B cell (primary cell): ENCODE measurements at regions not wholly inside any gene's neighbourhood (a gene's known extent, or its start where the extent isn't known, plus 50 kb on each side); places are given as distances from the start of the nearest gene placed in this dataset.

ENCODE experiments used
- ATAC-seq: fragments of 200-7000 bp; cut with Tn5 transposase; one replicate; pipeline ENCODE4 v1.10.0; 2021; ENCODE audit warnings: low read depth, mild to moderate bottlenecking, moderate number of reproducible peaks, moderate library complexity
- CTCF ChIA-PET: fragments of 350-600 bp; sonication (Branson Sonifier 250); formaldehyde crosslinking; loops from one replicate; lab custom pipeline; 2021; ENCODE audit warnings: antibody characterized with exemption, inconsistent platforms; lab: Charles Lee
- POLR2A ChIA-PET: fragments of 350-600 bp; sonication (Branson Sonifier 250); formaldehyde crosslinking; loops from one replicate; lab custom pipeline; 2021; ENCODE audit warnings: antibody characterized with exemption; lab: Charles Lee
- DNase-seq: peaks from one replicate; pipeline ENCODE4 v3.0.0; 2013
- H2AFZ ChIP-seq: 2 replicates; pipeline ENCODE4 v1.6.1; 2012; ENCODE audit warnings: mild to moderate bottlenecking, low read depth, low read length; ENCODE audit not compliant: insufficient read depth, poor library complexity, severe bottlenecking
- H3K27ac ChIP-seq, 2 donors: 1 replicate in 1 of 2; 2 replicates in 1 of 2; pipeline ENCODE4 v1.5.1; 2012 to 2013; ENCODE audit warnings: low read length in 2 of 2, mild to moderate bottlenecking in 2 of 2, moderate library complexity in 1 of 2
- H3K27me3 ChIP-seq, 4 experiments: fragments of 200-600 bp in 1 of 4; sonication (generic) in 1 of 4; replicated peaks in 1 of 4; 1 replicate in 2 of 4; 2 replicates in 2 of 4; pipeline versions ENCODE4 v1.6.1 to v1.7.0; 2013 to 2016; ENCODE audit warnings: low read length in 3 of 4, mild to moderate bottlenecking in 2 of 4, mixed read lengths in 1 of 4, moderate library complexity in 1 of 4; ENCODE audit not compliant: insufficient read depth in 4 of 4, control insufficient read depth in 3 of 4; ENCODE audit errors: control extremely low read depth in 1 of 4
- H3K36me3 ChIP-seq, 2 experiments: replicated peaks in 1 of 2; 1 replicate in 1 of 2; 2 replicates in 1 of 2; pipeline versions ENCODE4 v1.6.1 to v1.7.1; 2013; ENCODE audit warnings: low read length in 1 of 2; ENCODE audit not compliant: insufficient read depth in 2 of 2, control insufficient read depth in 1 of 2; ENCODE audit errors: control extremely low read depth in 1 of 2, extremely low read depth in 1 of 2
- H3K4me1 ChIP-seq, 2 donors: fragments of 200-600 bp in 1 of 2; sonication (generic) in 1 of 2; 1 replicate in 1 of 2; 2 replicates in 1 of 2; pipeline versions ENCODE4 v1.5.1 to v1.6.1; 2013 to 2017; ENCODE audit warnings: low read length in 2 of 2; ENCODE audit not compliant: control insufficient read depth in 2 of 2, insufficient read depth in 2 of 2
- H3K4me2 ChIP-seq: replicated peaks from 2 replicates; pipeline ENCODE3; 2012; ENCODE audit warnings: mild to moderate bottlenecking, low read depth, low read length; ENCODE audit not compliant: poor library complexity, severe bottlenecking
- H3K4me3 ChIP-seq, 5 experiments: fragments of 200-600 bp in 1 of 5; sonication (generic) in 1 of 5; 1 replicate in 3 of 5; 2 replicates in 2 of 5; pipeline versions ENCODE4 v1.5.1 to v1.7.0; 2011 to 2016; ENCODE audit warnings: low read length in 4 of 5, mild to moderate bottlenecking in 4 of 5, low read depth in 2 of 5, control low read depth in 1 of 5, moderate library complexity in 1 of 5; ENCODE audit not compliant: insufficient read depth in 1 of 5; ENCODE audit errors: control extremely low read depth in 1 of 5, extremely low read depth in 1 of 5
- H3K79me2 ChIP-seq: fragments of 200-600 bp; sonication (generic); one replicate; pipeline ENCODE4 v1.6.0; 2016; ENCODE audit warnings: low read length; ENCODE audit not compliant: control insufficient read depth, insufficient read depth
- H3K9ac ChIP-seq: fragments of 200-600 bp; sonication (generic); 2 replicates; pipeline ENCODE4 v1.6.1; 2017; ENCODE audit warnings: mild to moderate bottlenecking, low read length, moderate library complexity
- H3K9me3 ChIP-seq, 3 donors: one replicate each; pipeline versions ENCODE4 v1.6.1 to v1.7.1; 2013; ENCODE audit warnings: low read length in 2 of 3; ENCODE audit not compliant: control insufficient read depth in 2 of 3, insufficient read depth in 1 of 3; ENCODE audit errors: control extremely low read depth in 1 of 3
- H4K20me1 ChIP-seq: 2 replicates; pipeline ENCODE4 v1.6.0; 2012; ENCODE audit warnings: mild to moderate bottlenecking, low read length; ENCODE audit not compliant: insufficient read depth, control insufficient read depth, poor library complexity, severe bottlenecking
- H3K27ac Mint-ChIP-seq: one replicate; pipeline ENCODE4 v1.8.0; 2021; ENCODE audit warnings: mixed read lengths
- H3K27me3 Mint-ChIP-seq: one replicate; pipeline ENCODE4 v1.8.0; 2021; ENCODE audit warnings: mixed read lengths
- H3K4me1 Mint-ChIP-seq: one replicate; pipeline ENCODE4 v1.8.0; 2021; ENCODE audit warnings: mixed read lengths
- H3K4me3 Mint-ChIP-seq: one replicate; pipeline ENCODE4 v1.8.0; 2021; ENCODE audit warnings: mixed read lengths
- H3K9me3 Mint-ChIP-seq: one replicate; pipeline ENCODE4 v1.8.0; 2022; ENCODE audit warnings: mixed read lengths; ENCODE audit not compliant: insufficient read depth
- EZH2 ChIP-seq: IDR thresholded peaks from 2 replicates; pipeline ENCODE4 v1.6.1; 2012; ENCODE audit warnings: borderline replicate concordance, low read depth, mild to moderate bottlenecking, moderate library complexity, low read length; ENCODE audit not compliant: insufficient read depth, poor library complexity, severe bottlenecking
- WGBS: methylation state at CpG from one replicate; pipeline ENCODE4 v1.1.5; 2013; ENCODE audit warnings: missing lambda C conversion rate; ENCODE audit not compliant: insufficient coverage; 5-methylcytosine and 5-hydroxymethylcytosine counted together
- intact Hi-C: fragments of 100-400 bp; cut with micrococcal nuclease; formaldehyde crosslinking; loops from one replicate; pipeline ENCODE4 v1.10.0; 2022
- TF ChIP-seq, protein P1 (sequence below): fragments of 200-600 bp; IDR thresholded peaks from one replicate; pipeline ENCODE4 v1.8.0; 2022; ENCODE audit warnings: antibody characterized with exemption, mild to moderate bottlenecking

DNA sequence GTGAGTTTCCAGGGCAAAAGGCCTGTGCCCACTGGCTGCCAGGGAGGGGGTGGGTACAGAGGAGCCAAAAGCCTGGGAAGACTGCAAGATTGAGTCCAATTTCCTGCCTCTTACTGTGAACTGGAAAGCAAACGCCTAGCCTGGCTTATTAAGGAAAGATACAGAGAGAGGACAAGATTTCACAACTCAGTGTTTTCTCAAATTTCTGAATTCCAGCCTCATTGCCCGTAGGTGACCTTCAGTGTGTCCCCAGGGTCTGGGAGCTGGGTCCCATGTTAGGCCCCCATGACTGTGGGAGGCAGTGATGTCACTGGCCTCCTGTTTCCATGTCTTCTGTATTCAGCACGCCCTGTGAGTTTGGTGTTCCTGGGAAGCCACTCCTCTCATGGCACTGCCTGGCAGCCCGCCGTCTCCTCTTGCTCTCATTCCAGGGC, 60.6 kb upstream of the PTPN3 start:
- H3K27me3 ChIP-seq: peaks cover 0 to 15% (median 3%) of the 10 kb centered on the region in 4 experiments
- Mint-ChIP-seq H3K4me1 (no peaks in the 10 kb centered on the region), H3K27me3 (peaks cover 19% of the 10 kb centered on the region), H3K4me3 (no peak overlapping the region), H3K27ac (no peak overlapping the region), H3K9me3 (no peaks in the 10 kb centered on the region)
- no peaks in the 10 kb centered on the region for H3K79me2 ChIP-seq
- no peaks in the 10 kb centered on the region for H4K20me1 ChIP-seq
- H3K4me1 ChIP-seq: no peaks in the 10 kb centered on the region
- no peak for ATAC-seq
- H3K4me3 ChIP-seq: no peak overlapping the region
- no peak overlapping the region for H2AFZ ChIP-seq
- ChIA-PET POLR2A (no interaction called here), CTCF (no interaction called here)
- no peaks in the 10 kb centered on the region for H3K9me3 ChIP-seq
- no peak for TF ChIP-seq EZH2
- TF ChIP-seq, protein P1, sequence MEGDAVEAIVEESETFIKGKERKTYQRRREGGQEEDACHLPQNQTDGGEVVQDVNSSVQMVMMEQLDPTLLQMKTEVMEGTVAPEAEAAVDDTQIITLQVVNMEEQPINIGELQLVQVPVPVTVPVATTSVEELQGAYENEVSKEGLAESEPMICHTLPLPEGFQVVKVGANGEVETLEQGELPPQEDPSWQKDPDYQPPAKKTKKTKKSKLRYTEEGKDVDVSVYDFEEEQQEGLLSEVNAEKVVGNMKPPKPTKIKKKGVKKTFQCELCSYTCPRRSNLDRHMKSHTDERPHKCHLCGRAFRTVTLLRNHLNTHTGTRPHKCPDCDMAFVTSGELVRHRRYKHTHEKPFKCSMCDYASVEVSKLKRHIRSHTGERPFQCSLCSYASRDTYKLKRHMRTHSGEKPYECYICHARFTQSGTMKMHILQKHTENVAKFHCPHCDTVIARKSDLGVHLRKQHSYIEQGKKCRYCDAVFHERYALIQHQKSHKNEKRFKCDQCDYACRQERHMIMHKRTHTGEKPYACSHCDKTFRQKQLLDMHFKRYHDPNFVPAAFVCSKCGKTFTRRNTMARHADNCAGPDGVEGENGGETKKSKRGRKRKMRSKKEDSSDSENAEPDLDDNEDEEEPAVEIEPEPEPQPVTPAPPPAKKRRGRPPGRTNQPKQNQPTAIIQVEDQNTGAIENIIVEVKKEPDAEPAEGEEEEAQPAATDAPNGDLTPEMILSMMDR: no peak
- DNase-seq: no peak
- H3K27ac ChIP-seq: no peak overlapping the region
- whole genome bisulfite sequencing: 77% methylated on average over 5 of the region's 5 CpGs
- H3K4me2 ChIP-seq: no peak overlapping the region
- H3K9ac ChIP-seq: no peak overlapping the region
- H3K36me3 ChIP-seq: no peaks in the 10 kb centered on the region
- intact Hi-C loops: no loop called here

GRCh38 chr9:109560470-109561132, 62.5 kb upstream of the PTPN3 start:
- H3K27ac ChIP-seq: no peak overlapping the region
- no peak for DNase-seq
- H3K4me1 ChIP-seq: no peaks in the 10 kb centered on the region
- no peaks in the 10 kb centered on the region for H4K20me1 ChIP-seq
- intact Hi-C loops: no loop called here
- ChIA-PET POLR2A (no interaction called here), CTCF (no interaction called here)
- H3K79me2 ChIP-seq: no peaks in the 10 kb centered on the region
- H3K9ac ChIP-seq: no peak overlapping the region
- no peaks in the 10 kb centered on the region for H3K9me3 ChIP-seq
- no peak overlapping the region for H3K4me2 ChIP-seq
- H3K27me3 ChIP-seq: peaks cover 0 to 15% (median 3%) of the 10 kb centered on the region in 4 experiments
- Mint-ChIP-seq H3K27me3 (peaks cover 17% of the 10 kb centered on the region), H3K27ac (no peak overlapping the region), H3K4me3 (no peak overlapping the region), H3K4me1 (no peaks in the 10 kb centered on the region), H3K9me3 (no peaks in the 10 kb centered on the region)
- no peak overlapping the region for H2AFZ ChIP-seq
- no peak overlapping the region for H3K4me3 ChIP-seq
- WGBS: 72% methylated on average over 5 of the region's 9 CpGs
- H3K36me3 ChIP-seq: no peaks in the 10 kb centered on the region
- ATAC-seq: no peak
- TF ChIP-seq, protein P1: no peak
- no peak for TF ChIP-seq EZH2
